GM12891 (cell line): ENCODE measurements at regions not wholly inside any gene's neighbourhood (a gene's known extent, or its start where the extent isn't known, plus 50 kb on each side); places are given as distances from the start of the nearest gene placed in this dataset.
A peak's percentile ranks its signal among the peaks of the same experiment; 100 is the strongest.
"Not testable (repeated sequence)": the region's sequence is repeated elsewhere in the genome, so short reads cannot be mapped to it uniquely, and the experiment has no call there.

Experiments used
- DNase-seq: peaks from one replicate; pipeline ENCODE4 v3.0.0; 2011; ENCODE audit warnings: low spot score; ENCODE audit not compliant: insufficient read length
- FAIRE-seq: peaks from 2 replicates; lab custom pipeline; 2011; peaks lifted over from hg19 to GRCh38; lab: Jason Lieb, UNC
- PAX5 ChIP-seq: IDR thresholded peaks from 2 replicates; pipeline ENCODE4 v1.6.1; 2011; ENCODE audit warnings: low read length, moderate library complexity, mild to moderate bottlenecking; ENCODE audit not compliant: insufficient read depth, severe bottlenecking
- POLR2A ChIP-seq: IDR thresholded peaks from 2 replicates; pipeline ENCODE4 v1.6.1; 2011; ENCODE audit warnings: low read depth, low read length, control low read depth
- POLR2AphosphoS5 ChIP-seq: IDR thresholded peaks from 2 replicates; pipeline ENCODE4 v1.6.1; 2011; ENCODE audit warnings: low read depth, low read length, control low read depth
- POU2F2 ChIP-seq: IDR thresholded peaks from 2 replicates; pipeline ENCODE4 v1.6.1; 2011; ENCODE audit warnings: low read depth, mild to moderate bottlenecking, control low read depth, low read length, moderate library complexity
- SPI1 ChIP-seq: IDR thresholded peaks from 2 replicates; pipeline ENCODE4 v1.6.1; 2011; ENCODE audit warnings: low read depth, low read length, control low read depth
- TAF1 ChIP-seq: IDR thresholded peaks from 2 replicates; pipeline ENCODE4 v1.6.1; 2011; ENCODE audit warnings: low read depth, low read length, control low read depth

GRCh38 chrX:55326985-55327384, 62.3 kb upstream of the PAGE3 start:
- TF ChIP-seq POLR2A: no peak
- no peak for TF ChIP-seq POLR2AphosphoS5
- TF ChIP-seq PAX5: no peak
- no peak for TF ChIP-seq TAF1
- TF ChIP-seq POU2F2: no peak
- no peak for TF ChIP-seq SPI1
- FAIRE-seq (no peak), DNase-seq (no peak)

- DNase-seq (no peak), FAIRE-seq (no peak)
- TF ChIP-seq TAF1 (no peak), POLR2AphosphoS5 (no peak), POLR2A (no peak), POU2F2 (no peak), PAX5 (no peak), SPI1 (no peak)
Observed at GRCh38 chrX:55335296-55335695, 70.6 kb upstream of the PAGE3 start.

GRCh38 chrX:55336176-55336575, 71.5 kb upstream of the PAGE3 start:
- no peak for FAIRE-seq
- TF ChIP-seq PAX5 (no peak), POLR2AphosphoS5 (no peak), POLR2A (no peak), SPI1 (no peak), TAF1 (no peak), POU2F2 (no peak)
- DNase-seq: no peak

GRCh38 chrX:55340896-55341433, 76.2 kb upstream of the PAGE3 start:
- no peak for DNase-seq
- TF ChIP-seq POLR2A: no peak
- TF ChIP-seq POU2F2: no peak
- TF ChIP-seq POLR2AphosphoS5: no peak
- no peak for TF ChIP-seq TAF1
- TF ChIP-seq PAX5: no peak
- TF ChIP-seq SPI1: no peak
- FAIRE-seq: no peak

- FAIRE-seq: peak; percentile 58
- peak; percentile 23 for DNase-seq
- TF ChIP-seq SPI1: no peak
Observed at GRCh38 chrX:55342533-55343501, 78.1 kb upstream of the PAGE3 start.

- TF ChIP-seq PAX5: no peak
- DNase-seq: no peak
- no peak for FAIRE-seq
Observed at GRCh38 chrX:55356609-55357008, 91.9 kb upstream of the PAGE3 start.

- TF ChIP-seq SPI1 (no peak), TAF1 (no peak), POLR2AphosphoS5 (no peak), POU2F2 (no peak), PAX5 (no peak), POLR2A (no peak)
- no peak for FAIRE-seq
- DNase-seq: no peak
Observed at GRCh38 chrX:55357236-55357635, 92.5 kb upstream of the PAGE3 start.

- DNase-seq (no peak), FAIRE-seq (no peak)
- TF ChIP-seq POU2F2: no peak
- TF ChIP-seq PAX5: no peak
- TF ChIP-seq POLR2A: no peak
- no peak for TF ChIP-seq TAF1
- TF ChIP-seq SPI1: no peak
- TF ChIP-seq POLR2AphosphoS5: no peak
Observed at GRCh38 chrX:55379396-55379795, 72.5 kb upstream of the MAGEH1 start.

- DNase-seq (no peak), FAIRE-seq (no peak)
- TF ChIP-seq POU2F2 (no peak), POLR2AphosphoS5 (no peak), SPI1 (no peak), PAX5 (no peak), TAF1 (no peak), POLR2A (no peak)
Observed at GRCh38 chrX:55389376-55389775, 62.6 kb upstream of the MAGEH1 start.

GRCh38 chrX:55396836-55397235, 55.1 kb upstream of the MAGEH1 start:
- not testable (repeated sequence) for DNase-seq, FAIRE-seq
